Psoas muscle (tissue), 7 donors: ENCODE measurements at regions not wholly inside any gene's neighbourhood (a gene's known extent, or its start where the extent isn't known, plus 50 kb on each side); places are given as distances from the start of the nearest gene placed in this dataset.

Experiments
- ATAC-seq, 4 donors: fragments of 200-7000 bp; cut with Tn5 transposase; one replicate each; pipeline ENCODE4 v1.9.1; 2020; ENCODE audit warnings: moderate library complexity in 3 of 4, mild to moderate bottlenecking in 2 of 4
- DNase-seq, 2 donors: peaks; one replicate each; pipeline ENCODE4 v3.0.0-alpha.2; 2020
- H3K27ac ChIP-seq: fragments of 200-600 bp; one replicate; pipeline ENCODE4 v1.8.0; 2022
- H3K27me3 ChIP-seq, 3 donors: fragments of 200-600 bp in 1 of 3; one replicate each; pipeline versions ENCODE4 v1.6.1 to v1.8.0; 2013 to 2022; ENCODE audit warnings: low read length in 2 of 3, mild to moderate bottlenecking in 2 of 3, moderate library complexity in 1 of 3; ENCODE audit not compliant: insufficient read depth in 3 of 3
- H3K36me3 ChIP-seq, 2 donors: fragments of 200-600 bp in 1 of 2; one replicate each; pipeline versions ENCODE4 v1.6.1 to v1.8.0; 2013 to 2022; ENCODE audit warnings: low read depth in 1 of 2, mild to moderate bottlenecking in 1 of 2, moderate library complexity in 1 of 2; ENCODE audit not compliant: insufficient read depth in 1 of 2
- H3K4me1 ChIP-seq: fragments of 200-600 bp; one replicate; pipeline ENCODE4 v1.8.0; 2022
- H3K4me3 ChIP-seq: fragments of 200-600 bp; one replicate; pipeline ENCODE4 v1.8.0; 2022; ENCODE audit warnings: mild to moderate bottlenecking
- H3K9me3 ChIP-seq: fragments of 200-600 bp; one replicate; pipeline ENCODE4 v1.8.0; 2022
- CTCF ChIP-seq: fragments of 200-600 bp; IDR thresholded peaks from one replicate; pipeline ENCODE4 v1.8.0; 2022; ENCODE audit warnings: antibody characterized with exemption
- WGBS, 3 donors: extraction: QIAGEN DNeasy Blood & Tissue Kit; methylation state at CpG; one replicate each; pipeline versions ENCODE4 v1.1.6 to v1.1.7; 2013; 5-methylcytosine and 5-hydroxymethylcytosine counted together
- intact Hi-C, 2 donors: fragments of 100-400 bp; cut with DNase I; formaldehyde crosslinking; loops; one replicate each; pipeline versions ENCODE4 v1.11.0 to v1.14.2; 2022
- donor health status: healthy with polysubstance abuse.
- donor health status: DM: no; HTN: no; CAD: no; lungs with moderate emphysema.
- donor health status: Bipolar disorder and iron deficiency.
- donor health status: healthy.
- donor health status: DM: yes; HTN: yes; CAD: no.
- donor health status: DM: no; HTN: no; CAD: no.
- donor health status: DM: yes; HTN: yes; CAD: no.

- DNase-seq: no peak
- no peak for ATAC-seq
- Histone ChIP-seq H3K4me1 (no peaks in the 10 kb centered on the region), H3K27me3 (no peaks in the 10 kb centered on the region), H3K27ac (no peak overlapping the region), H3K9me3 (no peaks in the 10 kb centered on the region), H3K4me3 (no peak overlapping the region), H3K36me3 (no peaks in the 10 kb centered on the region)
- TF ChIP-seq CTCF: no peak
- intact Hi-C loops: no loop called here
Observed at GRCh38 chr10:65470986-65471385, 1454.8 kb upstream of the LRRTM3 start.

GRCh38 chr10:65482848-65483247, 1443.0 kb upstream of the LRRTM3 start:
- 94 to 97% (median 94%) methylated on average over 2 of the region's 2 CpGs for WGBS, 3 donors
- no peaks in the 10 kb centered on the region for H3K27me3 ChIP-seq
- DNase-seq: no peak
- H3K9me3 ChIP-seq: no peaks in the 10 kb centered on the region
- H3K4me3 ChIP-seq: no peak overlapping the region
- no peak overlapping the region for H3K27ac ChIP-seq
- H3K4me1 ChIP-seq: no peaks in the 10 kb centered on the region
- ATAC-seq: no peak
- intact Hi-C loops: no loop called here
- TF ChIP-seq CTCF: no peak
- no peaks in the 10 kb centered on the region for H3K36me3 ChIP-seq

DNA sequence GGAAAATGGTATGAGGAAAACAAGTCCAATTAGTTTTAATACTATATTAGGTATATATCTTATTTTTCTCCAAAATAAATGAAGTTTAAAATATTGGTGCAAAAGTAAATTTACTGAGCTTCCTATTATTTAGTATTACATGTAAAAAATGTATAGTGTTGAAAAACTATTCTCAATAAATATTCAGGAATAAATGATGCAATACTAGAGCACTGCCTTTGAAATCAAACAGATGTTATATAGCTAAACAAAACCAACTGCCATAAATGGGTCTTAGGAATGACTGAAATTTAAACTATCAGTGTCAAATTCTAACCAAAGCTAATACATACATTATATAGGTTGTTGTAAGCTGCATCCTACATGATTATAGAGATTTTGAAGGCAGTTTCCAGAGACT, 1434.0 kb upstream of the LRRTM3 start:
- no peak for ATAC-seq
- intact Hi-C loops: no loop called here
- no peak for TF ChIP-seq CTCF

DNA sequence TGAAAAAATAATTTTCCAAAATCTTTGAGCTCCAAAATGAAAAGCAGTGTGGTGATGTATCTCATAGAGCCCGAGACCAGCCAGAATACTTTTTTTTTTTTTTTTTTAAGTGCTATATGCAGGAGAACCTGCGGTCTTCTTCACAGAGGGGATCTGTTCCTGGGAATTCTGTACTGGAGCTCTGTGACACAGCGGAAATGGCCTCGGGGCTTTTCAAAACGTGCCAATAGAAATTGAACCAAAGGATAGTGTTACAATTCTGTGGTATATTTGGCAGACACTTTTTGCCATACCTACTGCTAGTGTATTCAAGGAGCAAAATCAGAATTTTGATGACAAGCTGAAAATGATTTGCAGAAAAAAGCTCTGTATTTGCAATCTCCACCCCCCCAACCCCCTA, 1429.3 kb upstream of the LRRTM3 start:
- H3K4me1 ChIP-seq: no peaks in the 10 kb centered on the region
- no peak for ATAC-seq
- DNase-seq: no peak
- intact Hi-C loops: no loop called here
- no peak overlapping the region for H3K27ac ChIP-seq
- WGBS, 3 donors: 44 to 57% (median 45%) methylated on average over 5 of the region's 5 CpGs
- no peaks in the 10 kb centered on the region for H3K9me3 ChIP-seq
- TF ChIP-seq CTCF: no peak
- no peaks in the 10 kb centered on the region for H3K36me3 ChIP-seq
- no peaks in the 10 kb centered on the region for H3K27me3 ChIP-seq
- no peak overlapping the region for H3K4me3 ChIP-seq

More for the DNA sequence above, 1434.0 kb upstream of the LRRTM3 start:
- DNase-seq: no peak
- no peak overlapping the region for H3K4me3 ChIP-seq
- H3K36me3 ChIP-seq: no peaks in the 10 kb centered on the region
- H3K27me3 ChIP-seq: no peaks in the 10 kb centered on the region
- no peaks in the 10 kb centered on the region for H3K9me3 ChIP-seq
- H3K27ac ChIP-seq: no peak overlapping the region
- H3K4me1 ChIP-seq: no peaks in the 10 kb centered on the region

DNA sequence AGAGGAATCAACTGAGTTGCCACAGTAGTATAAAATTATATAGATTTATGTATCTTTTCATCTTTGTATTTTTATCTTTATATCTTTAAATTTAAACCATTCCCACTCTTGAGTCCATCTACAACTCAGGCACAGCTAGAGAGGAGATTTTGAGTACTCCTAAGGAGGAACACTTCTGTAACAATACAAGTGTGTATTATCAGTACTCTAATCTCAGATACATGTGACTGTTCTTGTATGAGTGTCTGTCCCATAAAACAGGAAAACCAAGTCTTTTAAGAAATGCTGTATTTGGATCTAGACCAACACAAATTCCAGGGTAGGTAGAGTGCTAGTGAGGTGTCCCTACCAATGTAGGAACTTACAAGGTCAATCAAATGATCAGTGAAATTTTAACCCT, 1428.0 kb upstream of the LRRTM3 start:
- Histone ChIP-seq H3K4me3 (no peak overlapping the region), H3K4me1 (no peaks in the 10 kb centered on the region), H3K9me3 (no peaks in the 10 kb centered on the region), H3K36me3 (no peaks in the 10 kb centered on the region), H3K27ac (no peak overlapping the region), H3K27me3 (no peaks in the 10 kb centered on the region)
- no peak for TF ChIP-seq CTCF
- ATAC-seq: no peak
- intact Hi-C loops: no loop called here
- no peak for DNase-seq
